ENCODE measurements at regions not wholly inside any gene's neighbourhood (a gene's known extent, or its start where the extent isn't known, plus 50 kb on each side); places are given as distances from the start of the nearest gene placed in this dataset.

GRCh38 chr3:107065094-107065861, 312.0 kb upstream of the CCDC54 start:
- Histone ChIP-seq H3K9me3 (no peaks in the 10 kb centered on the region), H3K4me1 (peaks cover 0 to 3% of the 10 kb centered on the region in 2 donors), H3K27ac (no peak overlapping the region), H3K4me3 (no peak overlapping the region), H3K27me3 (no peaks in the 10 kb centered on the region), H3K36me3 (no peaks in the 10 kb centered on the region)
- DNase-seq (no peak), ATAC-seq (no peak)
- in situ Hi-C loops (cut with MboI; ENCODE audit: low sequenced_read_pairs in 4 of 4) (loop anchor here in 1 of 4 donors (25.0 kb wide), 1 partner anchor 1378 kb away; no protein-coding TSS in a partner anchor), intact Hi-C loops (cut with DNase I; ENCODE audit: low total_unique reads) (loop anchor here (10.0 kb wide), 1 partner anchor 240 kb away; no protein-coding TSS in a partner anchor)
- no peak for TF ChIP-seq CTCF (IDR thresholded peaks at IDR 0.05 in 4 of 5, conservative IDR thresholded peaks at IDR 0.05 in 1 of 5)
- TF ChIP-seq POLR2A (IDR thresholded peaks at IDR 0.05), result no peak

DNA sequence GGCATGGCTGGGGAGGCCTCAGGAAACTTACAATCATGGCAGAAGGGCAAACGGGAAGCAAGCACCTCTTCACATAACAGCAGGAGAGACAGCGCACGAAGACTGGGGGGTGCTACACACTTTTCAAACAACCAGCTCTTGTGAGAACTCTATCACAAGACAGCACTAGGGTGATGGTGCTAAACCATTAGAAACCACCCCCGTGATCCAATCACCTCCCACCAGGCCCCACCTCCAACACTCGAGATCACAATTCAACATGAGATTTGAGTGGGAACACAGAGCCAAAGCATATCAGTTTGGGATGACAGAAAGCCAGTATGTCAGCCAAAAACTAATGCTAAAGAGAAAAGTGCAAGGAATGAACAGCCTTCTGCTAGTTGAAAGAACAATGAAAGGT, 309.8 kb upstream of the CCDC54 start:
- ATAC-seq (no peak), DNase-seq (no peak)
- peaks cover 0 to 3% of the 10 kb centered on the region in 2 donors for H3K4me1 ChIP-seq
- H3K4me3 ChIP-seq, result no peak overlapping the region
- no peaks in the 10 kb centered on the region for H3K36me3 ChIP-seq
- no peak for TF ChIP-seq POLR2A (IDR thresholded peaks at IDR 0.05)
- TF ChIP-seq CTCF (IDR thresholded peaks at IDR 0.05 in 4 of 5, conservative IDR thresholded peaks at IDR 0.05 in 1 of 5), result no peak
- in situ Hi-C loops (cut with MboI; ENCODE audit: low sequenced_read_pairs in 4 of 4) (loop anchor here in 1 of 4 donors (25.0 kb wide), 1 partner anchor 1380 kb away; no protein-coding TSS in a partner anchor), intact Hi-C loops (cut with DNase I; ENCODE audit: low total_unique reads) (loop anchor here (10.0 kb wide), 1 partner anchor 243 kb away; no protein-coding TSS in a partner anchor)
- no peaks in the 10 kb centered on the region for H3K9me3 ChIP-seq
- no peak overlapping the region for H3K27ac ChIP-seq
- no peaks in the 10 kb centered on the region for H3K27me3 ChIP-seq

- TF ChIP-seq CTCF (IDR thresholded peaks at IDR 0.05 in 4 of 5, conservative IDR thresholded peaks at IDR 0.05 in 1 of 5) (no peak), POLR2A (IDR thresholded peaks at IDR 0.05) (no peak)
- no peak overlapping the region for H3K4me3 ChIP-seq
- H3K4me1 ChIP-seq, result peaks cover 0 to 3% of the 10 kb centered on the region in 2 donors
- in situ Hi-C loops (cut with MboI; ENCODE audit: low sequenced_read_pairs in 4 of 4), result loop anchor here in 1 of 4 donors (25.0 kb wide), 1 partner anchor 1382 kb away; no protein-coding TSS in a partner anchor
- H3K27me3 ChIP-seq, result no peaks in the 10 kb centered on the region
- no peak for DNase-seq
- H3K27ac ChIP-seq, result no peak overlapping the region
- no peaks in the 10 kb centered on the region for H3K36me3 ChIP-seq
- intact Hi-C loops (cut with DNase I; ENCODE audit: low total_unique reads), result loop anchor here (10.0 kb wide), 1 partner anchor 244 kb away; no protein-coding TSS in a partner anchor
- peak; percentile 43 to 47 for ATAC-seq
- no peaks in the 10 kb centered on the region for H3K9me3 ChIP-seq
Measured at GRCh38 chr3:107068980-107069379, 308.3 kb upstream of the CCDC54 start.

DNA sequence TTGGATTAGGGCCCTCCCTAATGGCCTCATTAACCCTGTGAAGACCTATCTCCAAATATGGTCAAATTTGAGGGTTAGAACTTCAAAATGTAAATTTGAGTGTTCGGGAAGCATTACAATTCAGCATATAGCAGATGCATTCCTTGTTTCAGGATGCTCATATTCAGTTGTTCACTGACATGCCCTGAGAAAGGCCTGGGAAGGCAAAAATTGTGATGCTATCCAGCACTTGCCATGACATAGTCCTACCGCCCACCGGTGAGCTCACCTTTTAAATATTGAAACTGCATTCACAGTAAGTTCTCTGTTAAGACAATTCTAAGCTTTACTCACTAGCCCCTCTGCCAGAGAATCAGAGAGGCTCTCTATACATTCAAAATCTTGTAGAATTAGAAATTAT, 300.3 kb upstream of the CCDC54 start:
- no peak for DNase-seq
- no peaks in the 10 kb centered on the region for H3K27me3 ChIP-seq
- H3K9me3 ChIP-seq, result no peaks in the 10 kb centered on the region
- no peaks in the 10 kb centered on the region for H3K4me1 ChIP-seq
- H3K36me3 ChIP-seq, result no peaks in the 10 kb centered on the region
- TF ChIP-seq CTCF (IDR thresholded peaks at IDR 0.05 in 4 of 5, conservative IDR thresholded peaks at IDR 0.05 in 1 of 5), result no peak
- in situ Hi-C loops (cut with MboI; ENCODE audit: low sequenced_read_pairs in 4 of 4), result no loop called here
- intact Hi-C loops (cut with DNase I; ENCODE audit: low total_unique reads), result no loop called here
- H3K27ac ChIP-seq, result no peak overlapping the region
- ATAC-seq, result no peak
- no peak overlapping the region for H3K4me3 ChIP-seq
